B cell (primary cell): ENCODE measurements at regions not wholly inside any gene's neighbourhood (a gene's known extent, or its start where the extent isn't known, plus 50 kb on each side); places are given as distances from the start of the nearest gene placed in this dataset.

ENCODE experiments used
- ATAC-seq: fragments of 200-7000 bp; cut with Tn5 transposase; one replicate; pipeline ENCODE4 v1.10.0; 2021; ENCODE audit warnings: low read depth, mild to moderate bottlenecking, moderate number of reproducible peaks, moderate library complexity
- CTCF ChIA-PET: fragments of 350-600 bp; sonication (Branson Sonifier 250); formaldehyde crosslinking; loops from one replicate; lab custom pipeline; 2021; ENCODE audit warnings: antibody characterized with exemption, inconsistent platforms; lab: Charles Lee
- POLR2A ChIA-PET: fragments of 350-600 bp; sonication (Branson Sonifier 250); formaldehyde crosslinking; loops from one replicate; lab custom pipeline; 2021; ENCODE audit warnings: antibody characterized with exemption; lab: Charles Lee
- DNase-seq: peaks from one replicate; pipeline ENCODE4 v3.0.0; 2013
- H2AFZ ChIP-seq: 2 replicates; pipeline ENCODE4 v1.6.1; 2012; ENCODE audit warnings: mild to moderate bottlenecking, low read depth, low read length; ENCODE audit not compliant: insufficient read depth, poor library complexity, severe bottlenecking
- H3K27ac ChIP-seq, 2 donors: 1 replicate in 1 of 2; 2 replicates in 1 of 2; pipeline ENCODE4 v1.5.1; 2012 to 2013; ENCODE audit warnings: low read length in 2 of 2, mild to moderate bottlenecking in 2 of 2, moderate library complexity in 1 of 2
- H3K27me3 ChIP-seq, 4 experiments: fragments of 200-600 bp in 1 of 4; sonication (generic) in 1 of 4; replicated peaks in 1 of 4; 1 replicate in 2 of 4; 2 replicates in 2 of 4; pipeline versions ENCODE4 v1.6.1 to v1.7.0; 2013 to 2016; ENCODE audit warnings: low read length in 3 of 4, mild to moderate bottlenecking in 2 of 4, mixed read lengths in 1 of 4, moderate library complexity in 1 of 4; ENCODE audit not compliant: insufficient read depth in 4 of 4, control insufficient read depth in 3 of 4; ENCODE audit errors: control extremely low read depth in 1 of 4
- H3K36me3 ChIP-seq, 2 experiments: replicated peaks in 1 of 2; 1 replicate in 1 of 2; 2 replicates in 1 of 2; pipeline versions ENCODE4 v1.6.1 to v1.7.1; 2013; ENCODE audit warnings: low read length in 1 of 2; ENCODE audit not compliant: insufficient read depth in 2 of 2, control insufficient read depth in 1 of 2; ENCODE audit errors: control extremely low read depth in 1 of 2, extremely low read depth in 1 of 2
- H3K4me1 ChIP-seq, 2 donors: fragments of 200-600 bp in 1 of 2; sonication (generic) in 1 of 2; 1 replicate in 1 of 2; 2 replicates in 1 of 2; pipeline versions ENCODE4 v1.5.1 to v1.6.1; 2013 to 2017; ENCODE audit warnings: low read length in 2 of 2; ENCODE audit not compliant: control insufficient read depth in 2 of 2, insufficient read depth in 2 of 2
- H3K4me2 ChIP-seq: replicated peaks from 2 replicates; pipeline ENCODE3; 2012; ENCODE audit warnings: mild to moderate bottlenecking, low read depth, low read length; ENCODE audit not compliant: poor library complexity, severe bottlenecking
- H3K4me3 ChIP-seq, 5 experiments: fragments of 200-600 bp in 1 of 5; sonication (generic) in 1 of 5; 1 replicate in 3 of 5; 2 replicates in 2 of 5; pipeline versions ENCODE4 v1.5.1 to v1.7.0; 2011 to 2016; ENCODE audit warnings: low read length in 4 of 5, mild to moderate bottlenecking in 4 of 5, low read depth in 2 of 5, control low read depth in 1 of 5, moderate library complexity in 1 of 5; ENCODE audit not compliant: insufficient read depth in 1 of 5; ENCODE audit errors: control extremely low read depth in 1 of 5, extremely low read depth in 1 of 5
- H3K79me2 ChIP-seq: fragments of 200-600 bp; sonication (generic); one replicate; pipeline ENCODE4 v1.6.0; 2016; ENCODE audit warnings: low read length; ENCODE audit not compliant: control insufficient read depth, insufficient read depth
- H3K9ac ChIP-seq: fragments of 200-600 bp; sonication (generic); 2 replicates; pipeline ENCODE4 v1.6.1; 2017; ENCODE audit warnings: mild to moderate bottlenecking, low read length, moderate library complexity
- H3K9me3 ChIP-seq, 3 donors: one replicate each; pipeline versions ENCODE4 v1.6.1 to v1.7.1; 2013; ENCODE audit warnings: low read length in 2 of 3; ENCODE audit not compliant: control insufficient read depth in 2 of 3, insufficient read depth in 1 of 3; ENCODE audit errors: control extremely low read depth in 1 of 3
- H4K20me1 ChIP-seq: 2 replicates; pipeline ENCODE4 v1.6.0; 2012; ENCODE audit warnings: mild to moderate bottlenecking, low read length; ENCODE audit not compliant: insufficient read depth, control insufficient read depth, poor library complexity, severe bottlenecking
- H3K27ac Mint-ChIP-seq: one replicate; pipeline ENCODE4 v1.8.0; 2021; ENCODE audit warnings: mixed read lengths
- H3K27me3 Mint-ChIP-seq: one replicate; pipeline ENCODE4 v1.8.0; 2021; ENCODE audit warnings: mixed read lengths
- H3K4me1 Mint-ChIP-seq: one replicate; pipeline ENCODE4 v1.8.0; 2021; ENCODE audit warnings: mixed read lengths
- H3K4me3 Mint-ChIP-seq: one replicate; pipeline ENCODE4 v1.8.0; 2021; ENCODE audit warnings: mixed read lengths
- H3K9me3 Mint-ChIP-seq: one replicate; pipeline ENCODE4 v1.8.0; 2022; ENCODE audit warnings: mixed read lengths; ENCODE audit not compliant: insufficient read depth
- EZH2 ChIP-seq: IDR thresholded peaks from 2 replicates; pipeline ENCODE4 v1.6.1; 2012; ENCODE audit warnings: borderline replicate concordance, low read depth, mild to moderate bottlenecking, moderate library complexity, low read length; ENCODE audit not compliant: insufficient read depth, poor library complexity, severe bottlenecking
- WGBS: methylation state at CpG from one replicate; pipeline ENCODE4 v1.1.5; 2013; ENCODE audit warnings: missing lambda C conversion rate; ENCODE audit not compliant: insufficient coverage; 5-methylcytosine and 5-hydroxymethylcytosine counted together
- intact Hi-C: fragments of 100-400 bp; cut with micrococcal nuclease; formaldehyde crosslinking; loops from one replicate; pipeline ENCODE4 v1.10.0; 2022
- TF ChIP-seq, protein P1 (sequence below): fragments of 200-600 bp; IDR thresholded peaks from one replicate; pipeline ENCODE4 v1.8.0; 2022; ENCODE audit warnings: antibody characterized with exemption, mild to moderate bottlenecking

DNA sequence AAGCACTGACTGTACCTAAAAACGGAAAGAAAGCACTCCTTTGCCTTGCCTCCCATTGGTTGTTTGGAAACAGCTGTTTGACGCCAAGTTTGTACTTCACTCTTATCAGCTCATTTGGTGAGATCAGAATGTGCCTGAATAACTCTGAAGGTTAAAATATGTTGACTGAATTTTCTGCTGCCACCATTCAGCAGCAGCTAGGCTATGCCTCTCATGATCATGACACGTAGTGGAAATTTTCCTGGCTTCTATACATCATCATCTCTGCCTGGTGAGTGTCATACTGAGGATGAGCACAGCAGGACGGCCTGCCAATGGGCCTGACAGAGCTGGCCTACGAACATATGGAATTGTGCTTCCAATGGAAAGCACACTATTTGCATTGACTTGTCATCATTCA lies 704.9 kb upstream of the CITED2 start:
- H3K27ac Mint-ChIP-seq, result no peak overlapping the region

DNA sequence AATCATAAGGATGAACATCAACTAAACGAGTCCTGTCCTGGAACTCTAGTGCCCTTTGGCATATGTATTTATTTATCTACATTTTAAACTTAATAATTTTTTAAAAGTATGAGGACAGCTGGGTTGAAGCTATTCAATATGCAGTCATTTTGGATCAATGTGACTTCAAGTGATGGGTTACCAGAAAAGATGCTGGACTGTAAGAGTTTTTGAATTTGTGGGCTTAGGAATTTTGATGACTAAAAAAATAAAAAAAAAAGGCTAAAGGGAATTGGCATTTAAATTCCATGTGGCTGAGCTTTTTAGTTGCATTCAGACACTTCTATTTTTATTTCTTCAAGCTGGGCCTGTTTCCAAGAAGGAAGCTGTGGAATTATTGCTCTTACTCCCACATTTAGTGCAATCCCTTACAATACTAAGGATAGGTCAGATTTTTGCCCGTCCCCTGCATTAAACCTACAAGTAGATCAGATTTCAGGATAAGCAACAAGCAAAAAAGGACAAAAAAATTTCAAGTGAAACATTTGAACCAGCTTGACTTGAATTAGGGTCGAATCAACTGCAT lies 704.2 kb upstream of the CITED2 start:
- intact Hi-C loops, result no loop called here
- TF ChIP-seq EZH2, result no peak
- TF ChIP-seq, protein P1, sequence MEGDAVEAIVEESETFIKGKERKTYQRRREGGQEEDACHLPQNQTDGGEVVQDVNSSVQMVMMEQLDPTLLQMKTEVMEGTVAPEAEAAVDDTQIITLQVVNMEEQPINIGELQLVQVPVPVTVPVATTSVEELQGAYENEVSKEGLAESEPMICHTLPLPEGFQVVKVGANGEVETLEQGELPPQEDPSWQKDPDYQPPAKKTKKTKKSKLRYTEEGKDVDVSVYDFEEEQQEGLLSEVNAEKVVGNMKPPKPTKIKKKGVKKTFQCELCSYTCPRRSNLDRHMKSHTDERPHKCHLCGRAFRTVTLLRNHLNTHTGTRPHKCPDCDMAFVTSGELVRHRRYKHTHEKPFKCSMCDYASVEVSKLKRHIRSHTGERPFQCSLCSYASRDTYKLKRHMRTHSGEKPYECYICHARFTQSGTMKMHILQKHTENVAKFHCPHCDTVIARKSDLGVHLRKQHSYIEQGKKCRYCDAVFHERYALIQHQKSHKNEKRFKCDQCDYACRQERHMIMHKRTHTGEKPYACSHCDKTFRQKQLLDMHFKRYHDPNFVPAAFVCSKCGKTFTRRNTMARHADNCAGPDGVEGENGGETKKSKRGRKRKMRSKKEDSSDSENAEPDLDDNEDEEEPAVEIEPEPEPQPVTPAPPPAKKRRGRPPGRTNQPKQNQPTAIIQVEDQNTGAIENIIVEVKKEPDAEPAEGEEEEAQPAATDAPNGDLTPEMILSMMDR, result no peak
- H4K20me1 ChIP-seq, result no peaks in the 10 kb centered on the region
- no peaks in the 10 kb centered on the region for H3K4me1 ChIP-seq
- Mint-ChIP-seq H3K4me1 (no peaks in the 10 kb centered on the region), H3K9me3 (no peaks in the 10 kb centered on the region), H3K4me3 (no peak overlapping the region), H3K27ac (no peak overlapping the region), H3K27me3 (no peaks in the 10 kb centered on the region)
- WGBS, result no CpG with 5 or more reads among the region's 3 CpGs
- H3K79me2 ChIP-seq, result no peaks in the 10 kb centered on the region
- ChIA-PET POLR2A (interaction anchor here (0.6 kb wide), 1 partner anchor 692 kb away, joined by 3 read pairs; no protein-coding TSS in a partner anchor), CTCF (no interaction called here)
- H3K4me2 ChIP-seq, result no peak overlapping the region
- no peak overlapping the region for H3K4me3 ChIP-seq
- no peaks in the 10 kb centered on the region for H3K36me3 ChIP-seq
- no peak overlapping the region for H2AFZ ChIP-seq
- no peak overlapping the region for H3K27ac ChIP-seq
- no peaks in the 10 kb centered on the region for H3K9me3 ChIP-seq
- no peak overlapping the region for H3K9ac ChIP-seq
- no peaks in the 10 kb centered on the region for H3K27me3 ChIP-seq
- DNase-seq (no peak), ATAC-seq (no peak)

More for the DNA sequence above, 704.9 kb upstream of the CITED2 start:
- ChIA-PET CTCF (no interaction called here), POLR2A (interaction anchor here (0.6 kb wide), 1 partner anchor 692 kb away, joined by 3 read pairs; no protein-coding TSS in a partner anchor)
- H4K20me1 ChIP-seq, result no peaks in the 10 kb centered on the region
- H3K9ac ChIP-seq, result no peak overlapping the region
- TF ChIP-seq EZH2, result no peak
- TF ChIP-seq, protein P1, result no peak
- H3K27me3 ChIP-seq, result no peaks in the 10 kb centered on the region
- no peak overlapping the region for H2AFZ ChIP-seq
- Mint-ChIP-seq H3K9me3 (no peaks in the 10 kb centered on the region), H3K4me1 (no peaks in the 10 kb centered on the region), H3K4me3 (no peak overlapping the region), H3K27me3 (no peaks in the 10 kb centered on the region)
- 95% methylated on average over 5 of the region's 5 CpGs for WGBS
- no peaks in the 10 kb centered on the region for H3K36me3 ChIP-seq
- no peaks in the 10 kb centered on the region for H3K9me3 ChIP-seq
- DNase-seq, result no peak
- intact Hi-C loops, result no loop called here
- no peak overlapping the region for H3K27ac ChIP-seq
- no peaks in the 10 kb centered on the region for H3K79me2 ChIP-seq
- no peak for ATAC-seq
- H3K4me1 ChIP-seq, result no peaks in the 10 kb centered on the region
- H3K4me2 ChIP-seq, result no peak overlapping the region
- no peak overlapping the region for H3K4me3 ChIP-seq
